Fibroblast of villous mesenchyme (primary cell): ENCODE measurements at regions not wholly inside any gene's neighbourhood (a gene's known extent, or its start where the extent isn't known, plus 50 kb on each side); places are given as distances from the start of the nearest gene placed in this dataset.
A peak's percentile ranks its signal among the peaks of the same experiment; 100 is the strongest.

Experiments
- DNase-seq: peaks from one replicate; pipeline ENCODE4 v3.0.0-alpha.2; 2010; ENCODE audit warnings: low read depth
- H3K4me3 ChIP-seq: 2 replicates; pipeline ENCODE4 v1.5.1; 2011; ENCODE audit warnings: low read depth, mild to moderate bottlenecking, low read length
- TF ChIP-seq, protein P1 (sequence below): IDR thresholded peaks from 2 replicates; pipeline ENCODE4 v1.5.1; 2012; ENCODE audit warnings: low read depth, mild to moderate bottlenecking, low read length; ENCODE audit not compliant: insufficient read depth

DNA sequence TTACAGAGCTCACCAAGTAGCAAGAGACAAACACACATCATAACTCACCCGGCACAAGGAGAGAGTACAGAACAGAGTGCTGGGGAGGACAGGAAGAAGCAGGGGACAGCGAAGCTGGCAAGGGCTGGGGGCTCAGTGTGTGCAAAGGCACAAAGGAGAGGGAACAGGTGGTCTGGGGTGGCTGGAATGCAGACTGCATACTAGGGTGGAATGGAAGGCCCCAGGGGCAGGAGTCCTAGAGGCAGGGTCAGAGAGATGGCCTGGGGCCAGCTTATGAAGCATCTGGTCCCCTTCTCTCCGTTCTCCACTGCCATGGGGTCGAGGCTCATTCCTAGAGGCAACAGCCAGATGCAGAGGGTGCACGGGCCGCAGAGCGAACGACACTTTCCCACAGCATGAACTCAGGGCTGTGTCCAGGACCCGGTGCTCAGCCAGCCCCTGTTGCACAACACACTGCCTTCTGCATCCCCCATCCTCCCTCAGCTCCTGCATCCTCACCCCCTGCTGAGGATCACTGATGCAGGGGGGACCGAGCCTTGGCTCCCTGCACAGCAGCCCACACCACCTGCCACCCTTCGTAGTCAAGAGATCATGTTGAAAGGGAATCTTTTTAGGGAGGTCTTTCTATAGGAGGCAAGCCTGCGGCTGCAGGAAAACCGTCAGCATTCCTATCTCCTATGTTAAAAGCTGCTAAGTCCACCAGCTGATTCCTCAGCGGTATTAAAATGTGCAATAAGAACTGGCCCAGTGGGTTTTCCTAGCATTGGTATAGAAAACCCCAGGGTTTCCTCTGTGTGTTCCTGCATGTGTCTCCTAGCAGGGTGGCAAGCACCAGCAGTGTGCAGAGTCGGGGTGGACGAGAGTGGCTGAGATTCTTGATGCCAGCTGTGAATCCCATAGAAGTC, 293.5 kb downstream of the UACA start:
- no peak for DNase-seq
- TF ChIP-seq, protein P1, sequence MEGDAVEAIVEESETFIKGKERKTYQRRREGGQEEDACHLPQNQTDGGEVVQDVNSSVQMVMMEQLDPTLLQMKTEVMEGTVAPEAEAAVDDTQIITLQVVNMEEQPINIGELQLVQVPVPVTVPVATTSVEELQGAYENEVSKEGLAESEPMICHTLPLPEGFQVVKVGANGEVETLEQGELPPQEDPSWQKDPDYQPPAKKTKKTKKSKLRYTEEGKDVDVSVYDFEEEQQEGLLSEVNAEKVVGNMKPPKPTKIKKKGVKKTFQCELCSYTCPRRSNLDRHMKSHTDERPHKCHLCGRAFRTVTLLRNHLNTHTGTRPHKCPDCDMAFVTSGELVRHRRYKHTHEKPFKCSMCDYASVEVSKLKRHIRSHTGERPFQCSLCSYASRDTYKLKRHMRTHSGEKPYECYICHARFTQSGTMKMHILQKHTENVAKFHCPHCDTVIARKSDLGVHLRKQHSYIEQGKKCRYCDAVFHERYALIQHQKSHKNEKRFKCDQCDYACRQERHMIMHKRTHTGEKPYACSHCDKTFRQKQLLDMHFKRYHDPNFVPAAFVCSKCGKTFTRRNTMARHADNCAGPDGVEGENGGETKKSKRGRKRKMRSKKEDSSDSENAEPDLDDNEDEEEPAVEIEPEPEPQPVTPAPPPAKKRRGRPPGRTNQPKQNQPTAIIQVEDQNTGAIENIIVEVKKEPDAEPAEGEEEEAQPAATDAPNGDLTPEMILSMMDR = no peak
- no peak overlapping the region for H3K4me3 ChIP-seq

DNA sequence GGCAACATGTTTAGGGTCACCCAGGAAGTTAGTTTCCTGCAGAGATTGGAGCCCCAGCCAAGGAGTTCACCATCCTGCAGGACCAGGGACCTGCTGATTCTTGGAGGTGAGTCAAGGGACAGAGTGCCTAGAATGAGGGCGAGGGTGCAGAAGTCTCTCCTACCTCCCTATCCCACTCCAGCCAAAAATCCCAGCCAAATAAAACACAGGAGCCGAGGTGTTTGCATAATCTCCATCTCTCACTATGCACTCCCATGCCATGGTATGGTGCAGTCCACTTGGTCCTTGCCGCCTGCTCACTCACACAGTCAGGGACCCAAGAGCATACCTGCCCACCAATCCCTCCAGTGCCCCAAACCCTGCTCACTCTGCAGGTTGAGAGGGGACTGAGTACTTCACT, 294.2 kb downstream of the UACA start:
- no peak for DNase-seq
- TF ChIP-seq, protein P1 = no peak
- H3K4me3 ChIP-seq = no peak overlapping the region

DNA sequence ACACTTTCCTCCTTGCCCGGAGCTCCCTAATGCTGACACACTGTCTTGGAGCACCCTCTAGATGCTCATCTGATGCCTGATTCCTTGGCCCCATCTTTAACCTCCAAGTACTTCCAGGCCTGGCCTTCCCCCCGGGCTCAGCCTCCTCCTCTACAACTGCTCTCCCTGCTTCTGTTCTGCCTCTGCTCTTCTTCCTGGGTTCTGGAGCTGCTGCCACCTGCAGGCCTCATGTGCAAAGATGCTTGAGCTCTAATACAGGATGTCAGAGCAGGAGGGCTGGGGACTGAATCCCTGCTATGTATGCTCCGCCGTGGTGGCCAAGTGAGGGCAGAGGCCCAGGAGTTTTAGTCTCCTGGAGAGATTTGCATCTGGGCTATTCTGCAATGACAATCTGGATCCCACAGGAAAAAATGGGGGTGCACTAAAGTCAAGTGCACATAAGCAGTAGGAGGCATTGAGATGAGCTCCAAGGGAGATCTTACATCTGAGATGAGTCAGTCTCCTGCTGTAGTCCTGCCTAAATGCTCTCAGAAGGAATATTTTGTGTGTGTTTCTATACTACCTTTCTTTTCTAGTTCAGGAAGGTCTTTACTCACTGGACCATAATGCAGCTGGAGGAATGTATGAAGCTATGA, 296.3 kb downstream of the UACA start:
- TF ChIP-seq, protein P1 = peak; percentile 76
- peak; percentile 63 for DNase-seq
- no peak overlapping the region for H3K4me3 ChIP-seq

DNA sequence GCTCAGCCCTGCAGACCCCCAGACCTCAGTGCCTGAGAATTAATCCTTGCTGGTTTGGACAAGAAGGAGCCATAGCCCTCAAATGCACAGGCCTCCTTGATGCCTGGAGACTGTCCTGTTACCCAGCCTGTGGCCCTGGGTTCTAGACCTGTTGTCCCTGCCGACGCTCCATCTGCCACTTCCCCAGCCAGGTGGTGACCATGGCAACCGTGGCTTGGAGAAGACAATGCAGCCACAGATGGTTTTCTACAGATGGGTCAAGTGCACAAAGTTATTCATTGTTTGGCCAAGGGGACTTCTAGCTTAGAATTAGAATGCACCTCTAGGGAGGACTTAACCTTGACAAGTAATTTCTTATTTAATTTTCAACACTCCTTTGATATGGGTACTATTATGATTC, 297.1 kb downstream of the UACA start:
- TF ChIP-seq, protein P1 = no peak
- DNase-seq = no peak
- H3K4me3 ChIP-seq = no peak overlapping the region

DNA sequence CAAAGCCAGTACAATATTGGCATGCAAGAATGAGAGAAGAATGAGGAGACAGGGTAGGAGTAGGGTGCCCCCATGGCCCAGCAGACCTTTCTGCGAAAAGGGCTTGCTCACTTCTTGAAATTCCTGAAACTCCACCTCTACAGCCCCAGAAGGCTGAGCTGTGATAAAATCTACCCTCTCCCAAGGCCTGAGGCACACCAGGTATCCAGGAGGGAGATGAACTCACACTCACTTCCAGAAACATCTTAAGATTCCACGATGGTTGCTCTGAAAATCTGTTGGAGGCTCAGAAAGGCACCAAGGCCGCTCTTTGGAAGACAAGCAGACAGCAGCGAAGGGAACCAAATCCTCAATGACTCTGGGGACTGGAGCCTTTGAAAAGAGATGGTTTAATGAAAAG, 297.5 kb downstream of the UACA start:
- TF ChIP-seq, protein P1 = no peak
- no peak for DNase-seq
- H3K4me3 ChIP-seq = no peak overlapping the region

DNA sequence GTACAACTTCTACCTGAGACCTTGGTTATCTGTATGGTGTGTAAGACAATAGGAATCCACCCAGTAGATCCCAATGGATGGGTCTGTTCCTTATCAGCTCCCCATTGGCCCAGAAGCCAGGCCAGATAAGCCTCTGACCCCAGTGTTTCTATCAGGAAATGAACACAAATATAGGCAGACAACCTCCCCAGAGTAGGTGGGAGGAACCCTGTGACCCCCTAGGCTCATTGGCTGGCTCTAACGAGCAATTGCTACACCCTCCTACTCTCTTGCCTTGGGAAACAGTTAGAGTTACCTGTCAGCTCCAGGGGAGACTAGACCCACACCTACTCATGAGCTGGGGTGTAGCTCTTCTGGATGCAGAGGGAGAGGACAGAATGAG, 299.9 kb downstream of the UACA start:
- H3K4me3 ChIP-seq = no peak overlapping the region
- no peak for DNase-seq
- TF ChIP-seq, protein P1 = no peak
